MM.1S (cell line): ENCODE measurements at regions not wholly inside any gene's neighbourhood (a gene's known extent, or its start where the extent isn't known, plus 50 kb on each side); places are given as distances from the start of the nearest gene placed in this dataset.

Source experiments
- DNase-seq: peaks from one replicate; pipeline ENCODE4 v3.0.0-alpha.2; 2015
- H2AFZ ChIP-seq: fragments of 300-600 bp; sonication (generic); 2 replicates; pipeline ENCODE4 v1.6.0; 2016; ENCODE audit warnings: antibody characterized with exemption, low read length
- H3F3A ChIP-seq: fragments of 300-600 bp; sonication (generic); 2 replicates; pipeline ENCODE4 v1.6.1; 2016; ENCODE audit warnings: mild to moderate bottlenecking, antibody characterized with exemption, low read length, moderate library complexity, mixed read lengths; ENCODE audit not compliant: insufficient read depth
- H3K27ac ChIP-seq: fragments of 300-600 bp; sonication (generic); 2 replicates; pipeline ENCODE4 v1.5.1; 2016; ENCODE audit warnings: mild to moderate bottlenecking, low read length
- H3K27me3 ChIP-seq: fragments of 300-600 bp; sonication (generic); replicated peaks from 2 replicates; pipeline ENCODE4 v1.6.0; 2016; ENCODE audit warnings: low read length; ENCODE audit not compliant: insufficient read depth
- H3K36me3 ChIP-seq: fragments of 300-600 bp; sonication (generic); replicated peaks from 2 replicates; pipeline ENCODE4 v1.6.1; 2016; ENCODE audit warnings: mild to moderate bottlenecking, low read length, mixed read lengths; ENCODE audit not compliant: insufficient read depth
- H3K4me1 ChIP-seq: fragments of 300-600 bp; sonication (generic); 2 replicates; pipeline ENCODE4 v1.6.1; 2016; ENCODE audit warnings: low read length, mixed read lengths
- H3K4me2 ChIP-seq: fragments of 300-600 bp; sonication (generic); 2 replicates; pipeline ENCODE4 v1.6.0; 2016; ENCODE audit warnings: low read depth, low read length
- H3K4me3 ChIP-seq: fragments of 300-600 bp; sonication (generic); 2 replicates; pipeline ENCODE4 v1.5.1; 2016; ENCODE audit warnings: low read length, mixed read lengths
- H3K79me2 ChIP-seq: fragments of 300-600 bp; sonication (generic); 2 replicates; pipeline ENCODE4 v1.6.1; 2016; ENCODE audit warnings: mixed run types, low read length, mixed read lengths
- H3K9ac ChIP-seq: fragments of 300-600 bp; sonication (generic); 2 replicates; pipeline ENCODE4 v1.6.1; 2016; ENCODE audit warnings: low read length, mixed read lengths
- H3K9me2 ChIP-seq: fragments of 300-600 bp; sonication (generic); replicated peaks from 2 replicates; pipeline ENCODE4 v1.6.1; 2016; ENCODE audit warnings: mild to moderate bottlenecking, low read length, mixed read lengths; ENCODE audit not compliant: insufficient read depth
- H3K9me3 ChIP-seq: fragments of 300-600 bp; sonication (generic); replicated peaks from 2 replicates; pipeline ENCODE4 v1.6.1; 2016; ENCODE audit warnings: mild to moderate bottlenecking, low read length, mixed read lengths; ENCODE audit not compliant: insufficient read depth
- H4K20me1 ChIP-seq: fragments of 300-600 bp; sonication (generic); 2 replicates; pipeline ENCODE4 v1.6.1; 2016; ENCODE audit warnings: mild to moderate bottlenecking, low read length, moderate library complexity, mixed read lengths; ENCODE audit not compliant: insufficient read depth
- CTCF ChIP-seq: fragments of 300-600 bp; sonication (generic); IDR thresholded peaks from 2 replicates; pipeline ENCODE4 v1.5.1; 2016; ENCODE audit warnings: antibody characterized with exemption, low read length, mixed read lengths
- EZH2 ChIP-seq: fragments of 300-600 bp; sonication (generic); optimal IDR thresholded peaks from 2 replicates; pipeline ENCODE3; 2017; ENCODE audit warnings: low read depth, mild to moderate bottlenecking, antibody characterized with exemption, low read length, mixed read lengths
- EZH2phosphoT487 ChIP-seq: fragments of 300-600 bp; sonication (generic); IDR thresholded peaks from 2 replicates; pipeline ENCODE4 v1.6.1; 2018; ENCODE audit warnings: antibody characterized with exemption, low read length

- Histone ChIP-seq H3K4me1 (no peaks in the 10 kb centered on the region), H2AFZ (no peak overlapping the region), H3K9me3 (no peaks in the 10 kb centered on the region), H3K4me3 (no peak overlapping the region), H3K36me3 (no peaks in the 10 kb centered on the region), H3F3A (no peaks in the 10 kb centered on the region), H3K9me2 (no peaks in the 10 kb centered on the region), H3K4me2 (no peak overlapping the region), H3K27ac (no peak overlapping the region), H3K79me2 (no peaks in the 10 kb centered on the region), H3K27me3 (peaks cover 99% of the 10 kb centered on the region), H3K9ac (no peak overlapping the region), H4K20me1 (no peaks in the 10 kb centered on the region)
- no peak for TF ChIP-seq EZH2phosphoT487
- DNase-seq, result no peak
Observed at GRCh38 chr1:5427026-5427613, 565.1 kb downstream of the NPHP4 start.

GRCh38 chr1:5424802-5425703, 567.2 kb downstream of the NPHP4 start:
- no peak overlapping the region for H3K4me3 ChIP-seq
- H4K20me1 ChIP-seq, result no peaks in the 10 kb centered on the region
- no peaks in the 10 kb centered on the region for H3F3A ChIP-seq
- no peak overlapping the region for H3K9ac ChIP-seq
- H3K9me2 ChIP-seq, result no peaks in the 10 kb centered on the region
- DNase-seq, result no peak
- no peaks in the 10 kb centered on the region for H3K36me3 ChIP-seq
- no peak overlapping the region for H2AFZ ChIP-seq
- H3K4me1 ChIP-seq, result no peaks in the 10 kb centered on the region
- no peak overlapping the region for H3K27ac ChIP-seq
- no peaks in the 10 kb centered on the region for H3K9me3 ChIP-seq
- TF ChIP-seq EZH2phosphoT487, result no peak
- TF ChIP-seq CTCF, result no peak
- TF ChIP-seq EZH2, result no peak
- H3K4me2 ChIP-seq, result no peak overlapping the region
- H3K27me3 ChIP-seq, result peaks cover 99% of the 10 kb centered on the region
- no peaks in the 10 kb centered on the region for H3K79me2 ChIP-seq

- Histone ChIP-seq H3K4me3 (no peak overlapping the region), H3K4me1 (no peaks in the 10 kb centered on the region), H3K27ac (no peak overlapping the region), H3K9me3 (no peaks in the 10 kb centered on the region), H2AFZ (no peak overlapping the region), H3K79me2 (no peaks in the 10 kb centered on the region), H3K36me3 (no peaks in the 10 kb centered on the region), H3F3A (no peaks in the 10 kb centered on the region), H3K27me3 (peaks cover 99% of the 10 kb centered on the region), H3K9ac (no peak overlapping the region), H3K4me2 (no peak overlapping the region), H3K9me2 (no peaks in the 10 kb centered on the region), H4K20me1 (no peaks in the 10 kb centered on the region)
- TF ChIP-seq EZH2phosphoT487 (no peak), EZH2 (no peak), CTCF (no peak)
- no peak for DNase-seq
Observed at GRCh38 chr1:5423109-5423508, 569.1 kb downstream of the NPHP4 start.

GRCh38 chr1:5419501-5419900, 572.7 kb downstream of the NPHP4 start:
- DNase-seq, result no peak

More at GRCh38 chr1:5419501-5419900, 572.7 kb downstream of the NPHP4 start:
- Histone ChIP-seq H2AFZ (no peak overlapping the region), H4K20me1 (no peaks in the 10 kb centered on the region), H3K79me2 (no peaks in the 10 kb centered on the region), H3K9me3 (no peaks in the 10 kb centered on the region), H3K9me2 (no peaks in the 10 kb centered on the region), H3K9ac (no peak overlapping the region), H3K4me2 (no peak overlapping the region), H3K27ac (no peak overlapping the region), H3K36me3 (no peaks in the 10 kb centered on the region), H3K4me3 (no peak overlapping the region), H3K27me3 (peaks cover 73% of the 10 kb centered on the region), H3K4me1 (no peaks in the 10 kb centered on the region), H3F3A (no peaks in the 10 kb centered on the region)
- TF ChIP-seq CTCF (no peak), EZH2phosphoT487 (no peak), EZH2 (no peak)
